NB4 (cell line): ENCODE measurements at regions not wholly inside any gene's neighbourhood (a gene's known extent, or its start where the extent isn't known, plus 50 kb on each side); places are given as distances from the start of the nearest gene placed in this dataset.

Experiments
- DNase-seq: peaks from one replicate; pipeline ENCODE4 v3.0.0; 2010; ENCODE audit warnings: low read depth
- H3K4me3 ChIP-seq: one replicate; pipeline ENCODE4 v1.5.1; 2011; ENCODE audit warnings: mild to moderate bottlenecking, low read depth, low read length, moderate library complexity
- CTCF ChIP-seq: IDR thresholded peaks from one replicate; pipeline ENCODE4 v1.5.1; 2012; ENCODE audit warnings: low read depth, low read length
- MAX ChIP-seq: IDR thresholded peaks from 2 replicates; pipeline ENCODE4 v1.6.1; 2011; ENCODE audit warnings: low read depth, low read length
- MYC ChIP-seq: IDR thresholded peaks from 2 replicates; pipeline ENCODE4 v1.6.1; 2011; ENCODE audit warnings: low read depth, low read length
- POLR2A ChIP-seq: IDR thresholded peaks from 2 replicates; pipeline ENCODE4 v1.6.1; 2011; ENCODE audit warnings: mild to moderate bottlenecking; ENCODE audit not compliant: insufficient read length; ENCODE audit errors: extremely low read depth

DNA sequence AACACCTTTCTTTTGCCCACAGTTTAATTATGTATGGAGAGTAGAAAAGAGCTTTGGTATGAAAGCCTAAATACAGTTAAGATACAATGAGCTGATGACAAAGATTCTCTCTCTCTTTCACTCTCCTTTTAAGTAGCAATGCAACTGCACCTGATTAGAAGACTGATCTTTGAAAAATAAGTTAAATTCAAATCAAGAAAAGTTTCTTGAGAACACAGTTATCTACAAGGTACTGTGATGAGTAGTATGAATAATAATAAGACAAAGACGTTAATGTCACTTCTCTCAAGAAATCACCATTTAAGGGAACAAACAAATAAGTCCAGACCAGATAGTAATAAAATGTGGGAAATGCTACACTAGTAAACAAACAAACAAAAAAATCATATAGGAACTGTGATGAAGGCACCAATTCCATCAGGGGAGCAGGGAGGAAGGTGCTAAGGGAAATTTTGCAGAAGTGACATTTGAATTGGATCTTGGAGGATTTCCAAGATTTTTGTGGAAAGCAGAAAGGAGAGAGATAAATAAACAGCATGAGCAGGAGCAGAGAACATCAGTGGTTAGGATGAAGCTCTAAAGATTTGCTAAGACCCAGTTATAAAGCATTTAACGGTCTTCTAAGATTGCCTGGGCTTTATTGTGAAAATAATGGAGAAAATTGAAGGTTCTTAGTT is 65.2 kb upstream of the STK38L start:
- DNase-seq, result no peak
- no peak overlapping the region for H3K4me3 ChIP-seq
- TF ChIP-seq MAX (no peak), POLR2A (no peak), MYC (no peak), CTCF (no peak)

GRCh38 chr12:27179400-27180214 is 64.5 kb upstream of the STK38L start:
- peak; percentile 96 for DNase-seq
- H3K4me3 ChIP-seq, result peak overlapping the region; percentile 33
- TF ChIP-seq POLR2A (no peak), MYC (no peak), CTCF (no peak), MAX (no peak)

DNA sequence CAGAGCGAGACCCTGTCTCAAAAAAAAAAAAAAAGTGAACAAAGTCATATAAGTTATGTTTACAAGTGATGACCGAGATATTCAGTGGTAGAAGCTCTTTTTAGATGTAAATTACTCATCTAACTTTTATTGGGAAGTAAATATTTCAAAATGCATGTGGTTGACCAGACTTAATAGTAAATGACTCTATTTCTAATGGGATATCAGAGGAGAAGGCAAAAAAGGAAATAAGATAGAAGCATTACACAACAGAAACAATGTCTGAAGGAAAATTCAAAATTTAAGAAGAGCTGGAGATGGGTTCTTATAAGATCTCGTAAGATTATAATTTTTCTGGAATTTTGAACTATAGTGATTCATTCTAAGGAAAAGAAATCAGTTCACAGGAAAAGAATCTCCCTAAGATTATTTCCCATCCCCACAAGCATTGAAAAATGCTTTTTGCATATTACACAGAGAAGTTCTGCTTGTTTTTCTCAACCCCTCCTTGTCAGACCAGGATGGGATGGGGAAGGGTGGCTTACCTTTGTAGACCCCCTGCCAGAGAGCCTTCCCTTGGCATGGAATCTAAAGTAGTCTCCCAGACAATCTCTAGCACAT is 63.1 kb upstream of the STK38L start:
- no peak overlapping the region for H3K4me3 ChIP-seq
- peak; percentile 39 for DNase-seq
- TF ChIP-seq POLR2A, result no peak
- no peak for TF ChIP-seq CTCF
- TF ChIP-seq MAX, result no peak
- no peak for TF ChIP-seq MYC

DNA sequence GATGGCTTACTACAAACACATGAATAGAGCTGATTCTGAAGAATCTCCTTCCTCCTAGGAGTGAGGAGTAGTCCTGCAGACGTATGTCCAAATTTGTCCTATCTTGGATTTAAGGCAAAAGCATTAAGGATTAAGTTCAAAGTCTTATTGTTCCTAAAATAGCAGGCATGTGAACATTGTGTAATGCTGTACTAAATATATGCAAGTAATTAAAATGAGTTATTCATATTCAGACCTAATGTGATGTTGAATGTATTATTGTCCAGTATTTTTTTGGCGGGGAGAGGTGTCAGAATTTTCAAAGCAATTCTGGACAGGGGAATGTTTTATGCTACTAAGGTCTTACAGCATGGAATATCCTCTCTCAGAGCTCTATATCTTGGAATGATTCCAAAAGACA is 60.7 kb upstream of the STK38L start:
- no peak for DNase-seq
- H3K4me3 ChIP-seq, result no peak overlapping the region
- TF ChIP-seq MAX, result no peak
- TF ChIP-seq MYC, result no peak
- TF ChIP-seq POLR2A, result no peak
- no peak for TF ChIP-seq CTCF

GRCh38 chr12:27185234-27186021 is 58.7 kb upstream of the STK38L start:
- DNase-seq, result no peak

More at GRCh38 chr12:27185234-27186021, 58.7 kb upstream of the STK38L start:
- TF ChIP-seq MAX (no peak), CTCF (no peak), POLR2A (no peak), MYC (no peak)
- H3K4me3 ChIP-seq, result no peak overlapping the region
